Stomach (tissue), 4 donors: ENCODE measurements at regions not wholly inside any gene's neighbourhood (a gene's known extent, or its start where the extent isn't known, plus 50 kb on each side); places are given as distances from the start of the nearest gene placed in this dataset.

ENCODE experiments used
- CTCF ChIP-seq, 7 experiments: fragments of 450-650 bp in 4 of 7; fragments of 200-600 bp in 3 of 7; sonication (generic) in 3 of 7; IDR thresholded peaks; one replicate each; pipeline ENCODE4 v1.5.1; 2016 to 2019; ENCODE audit warnings: antibody characterized with exemption in 7 of 7, control low read depth in 2 of 7, mild to moderate bottlenecking in 1 of 7
- EP300 ChIP-seq: sonication (generic); formaldehyde crosslinking; IDR thresholded peaks from one replicate; pipeline ENCODE4 v1.6.1; 2017; ENCODE audit warnings: antibody characterized with exemption
- POLR2A ChIP-seq, 4 donors: fragments of 450-650 bp; IDR thresholded peaks; one replicate each; pipeline ENCODE4 v1.6.1; 2016; ENCODE audit warnings: antibody characterized with exemption in 4 of 4, control low read depth in 2 of 4, mild to moderate bottlenecking in 1 of 4, moderate library complexity in 1 of 4
- POLR2AphosphoS5 ChIP-seq, 3 donors: sonication (generic); formaldehyde crosslinking; IDR thresholded peaks; one replicate each; pipeline ENCODE4 v1.6.1; 2016; ENCODE audit warnings: antibody characterized with exemption in 3 of 3

- TF ChIP-seq POLR2AphosphoS5 (IDR thresholded peaks at IDR 0.05) = no peak
- no peak for TF ChIP-seq CTCF (IDR thresholded peaks at IDR 0.05)
- TF ChIP-seq POLR2A (IDR thresholded peaks at IDR 0.05) = no peak
- no peak for TF ChIP-seq EP300
Measured at GRCh38 chr13:88154001-88154400, 482.8 kb downstream of the SLITRK5 start.
